ENCODE measurements at regions not wholly inside any gene's neighbourhood (a gene's known extent, or its start where the extent isn't known, plus 50 kb on each side); places are given as distances from the start of the nearest gene placed in this dataset.

GRCh38 chr17:73976676-73977521, 226.6 kb upstream of the RPL38 start:
- TF ChIP-seq SIN3A (IDR thresholded peaks at IDR 0.05; ENCODE audit: borderline replicate concordance, insufficient read depth, low read length) (no peak), REST (IDR thresholded peaks at IDR 0.05; ENCODE audit: insufficient read depth in 1 of 2, low read depth in 2 of 2, low read length in 2 of 2) (no peak), POLR2AphosphoS5 (IDR thresholded peaks at IDR 0.05; ENCODE audit: low read depth, low read length) (no peak), TAF1 (IDR thresholded peaks at IDR 0.05; ENCODE audit: borderline replicate concordance, insufficient read depth, low read length) (no peak), FOXP2 (optimal IDR thresholded peaks at IDR 0.05; ENCODE audit: borderline replicate concordance, extremely low read depth, extremely low read length, insufficient read depth) (no peak)

GRCh38 chr17:73980517-73980916, 223.0 kb upstream of the RPL38 start:
- TF ChIP-seq TAF1 (IDR thresholded peaks at IDR 0.05; ENCODE audit: borderline replicate concordance, insufficient read depth, low read length) (no peak), REST (IDR thresholded peaks at IDR 0.05; ENCODE audit: insufficient read depth in 1 of 2, low read depth in 2 of 2, low read length in 2 of 2) (no peak), POLR2AphosphoS5 (IDR thresholded peaks at IDR 0.05; ENCODE audit: low read depth, low read length) (no peak), SIN3A (IDR thresholded peaks at IDR 0.05; ENCODE audit: borderline replicate concordance, insufficient read depth, low read length) (no peak), FOXP2 (optimal IDR thresholded peaks at IDR 0.05; ENCODE audit: borderline replicate concordance, extremely low read depth, extremely low read length, insufficient read depth) (no peak)

GRCh38 chr17:73982871-73983270, 220.6 kb upstream of the RPL38 start:
- no peak for TF ChIP-seq SIN3A (IDR thresholded peaks at IDR 0.05; ENCODE audit: borderline replicate concordance, insufficient read depth, low read length)

GRCh38 chr17:73983621-73984400, 219.7 kb upstream of the RPL38 start:
- TF ChIP-seq POLR2AphosphoS5 (IDR thresholded peaks at IDR 0.05; ENCODE audit: low read depth, low read length) (no peak), FOXP2 (optimal IDR thresholded peaks at IDR 0.05; ENCODE audit: borderline replicate concordance, extremely low read depth, extremely low read length, insufficient read depth) (no peak), SIN3A (IDR thresholded peaks at IDR 0.05; ENCODE audit: borderline replicate concordance, insufficient read depth, low read length) (no peak)

GRCh38 chr17:73984941-73985340, 218.5 kb upstream of the RPL38 start:
- TF ChIP-seq REST (IDR thresholded peaks at IDR 0.05; ENCODE audit: insufficient read depth in 1 of 2, low read depth in 2 of 2, low read length in 2 of 2) (no peak), SIN3A (IDR thresholded peaks at IDR 0.05; ENCODE audit: borderline replicate concordance, insufficient read depth, low read length) (no peak), FOXP2 (optimal IDR thresholded peaks at IDR 0.05; ENCODE audit: borderline replicate concordance, extremely low read depth, extremely low read length, insufficient read depth) (no peak), TAF1 (IDR thresholded peaks at IDR 0.05; ENCODE audit: borderline replicate concordance, insufficient read depth, low read length) (no peak), POLR2AphosphoS5 (IDR thresholded peaks at IDR 0.05; ENCODE audit: low read depth, low read length) (no peak)

Data from PFSK-1 (cell line).